ENCODE measurements at regions not wholly inside any gene's neighbourhood (a gene's known extent, or its start where the extent isn't known, plus 50 kb on each side); places are given as distances from the start of the nearest gene placed in this dataset.
A peak's percentile ranks its signal among the peaks of the same experiment; 100 is the strongest.

- DNase-seq (ENCODE audit: low read depth) = no peak
- H3K4me3 ChIP-seq (ENCODE audit: low read depth, low read length) = no peak overlapping the region
Measured at GRCh38 chr3:156620901-156621300, 53.5 kb upstream of the TIPARP start.

GRCh38 chr3:156620260-156620659 lies 54.1 kb upstream of the TIPARP start:
- DNase-seq (ENCODE audit: low read depth) = no peak
- no peak overlapping the region for H3K4me3 ChIP-seq (ENCODE audit: low read depth, low read length)

GRCh38 chr3:156619376-156619775 lies 55.0 kb upstream of the TIPARP start:
- no peak for DNase-seq (ENCODE audit: low read depth)
- H3K4me3 ChIP-seq (ENCODE audit: low read depth, low read length) = no peak overlapping the region

- no peak for DNase-seq (ENCODE audit: low read depth)
Measured at GRCh38 chr3:156617781-156618180, 56.6 kb upstream of the TIPARP start.

GRCh38 chr3:156617145-156617544 lies 57.2 kb upstream of the TIPARP start:
- no peak overlapping the region for H3K4me3 ChIP-seq (ENCODE audit: low read depth, low read length)
- DNase-seq (ENCODE audit: low read depth) = no peak

More at GRCh38 chr3:156617781-156618180, 56.6 kb upstream of the TIPARP start:
- H3K4me3 ChIP-seq (ENCODE audit: low read depth, low read length) = no peak overlapping the region

GRCh38 chr3:156615592-156616173 lies 58.7 kb upstream of the TIPARP start:
- no peak overlapping the region for H3K4me3 ChIP-seq (ENCODE audit: low read depth, low read length)
- DNase-seq (ENCODE audit: low read depth) = peak; percentile 98

- no peak for DNase-seq (ENCODE audit: low read depth)
- H3K4me3 ChIP-seq (ENCODE audit: low read depth, low read length) = no peak overlapping the region
Measured at GRCh38 chr3:156614642-156615511, 59.5 kb upstream of the TIPARP start.

- no peak overlapping the region for H3K4me3 ChIP-seq (ENCODE audit: low read depth, low read length)
- no peak for DNase-seq (ENCODE audit: low read depth)
Measured at GRCh38 chr3:156612903-156613302, 58.0 kb upstream of the SSR3 start.

- DNase-seq (ENCODE audit: low read depth) = no peak
- no peak overlapping the region for H3K4me3 ChIP-seq (ENCODE audit: low read depth, low read length)
Measured at GRCh38 chr3:156611870-156612494, 57.1 kb upstream of the SSR3 start.

GRCh38 chr3:156610154-156610553 lies 55.2 kb upstream of the SSR3 start:
- DNase-seq (ENCODE audit: low read depth) = no peak
- H3K4me3 ChIP-seq (ENCODE audit: low read depth, low read length) = no peak overlapping the region

- no peak for DNase-seq (ENCODE audit: low read depth)
- no peak overlapping the region for H3K4me3 ChIP-seq (ENCODE audit: low read depth, low read length)
Measured at GRCh38 chr3:156609546-156609945, 54.6 kb upstream of the SSR3 start.

- no peak overlapping the region for H3K4me3 ChIP-seq (ENCODE audit: low read depth, low read length)
- DNase-seq (ENCODE audit: low read depth) = no peak
Measured at GRCh38 chr3:156608601-156609514, 53.9 kb upstream of the SSR3 start.

GRCh38 chr3:156606729-156607128 lies 51.8 kb upstream of the SSR3 start:
- DNase-seq (ENCODE audit: low read depth) = no peak
- H3K4me3 ChIP-seq (ENCODE audit: low read depth, low read length) = no peak overlapping the region

GRCh38 chr3:156605686-156606605 lies 51.0 kb upstream of the SSR3 start:
- DNase-seq (ENCODE audit: low read depth) = peak; percentile 74
- H3K4me3 ChIP-seq (ENCODE audit: low read depth, low read length) = peak overlapping the region; percentile 33

GRCh38 chr3:156604642-156605144 lies 49.8 kb upstream of the SSR3 start:
- no peak for DNase-seq (ENCODE audit: low read depth)
- H3K4me3 ChIP-seq (ENCODE audit: low read depth, low read length) = no peak overlapping the region
